Midbrain (tissue), 1 donor: ENCODE measurements at regions not wholly inside any gene's neighbourhood (a gene's known extent, or its start where the extent isn't known, plus 50 kb on each side); places are given as distances from the start of the nearest gene placed in this dataset.

ENCODE experiments used
- DNase-seq: peaks from one replicate; lab custom pipeline; 2025; lab: John Stamatoyannopoulos, UW

- DNase-seq: peak; percentile 10
Measured at GRCh38 chr7:24341691-24342413, 57.9 kb downstream of the NPY start.

GRCh38 chr7:24343614-24344013 lies 59.6 kb downstream of the NPY start:
- DNase-seq: no peak

- no peak for DNase-seq
Measured at GRCh38 chr7:24346129-24346528, 62.1 kb downstream of the NPY start.

GRCh38 chr7:24346716-24347115 lies 62.7 kb downstream of the NPY start:
- no peak for DNase-seq

GRCh38 chr7:24349339-24349738 lies 65.3 kb downstream of the NPY start:
- no peak for DNase-seq

GRCh38 chr7:24354456-24354855 lies 70.5 kb downstream of the NPY start:
- no peak for DNase-seq

GRCh38 chr7:24356718-24357386 lies 72.9 kb downstream of the NPY start:
- no peak for DNase-seq

- no peak for DNase-seq
Measured at GRCh38 chr7:24361001-24361400, 77.0 kb downstream of the NPY start.

- no peak for DNase-seq
Measured at GRCh38 chr7:24365606-24366005, 81.6 kb downstream of the NPY start.

- DNase-seq: no peak
Measured at GRCh38 chr7:24366876-24367275, 82.9 kb downstream of the NPY start.

GRCh38 chr7:24368161-24368560 lies 84.2 kb downstream of the NPY start:
- no peak for DNase-seq

GRCh38 chr7:24370541-24370940 lies 86.6 kb downstream of the NPY start:
- DNase-seq: no peak

- DNase-seq: no peak
Measured at GRCh38 chr7:24372961-24373955, 89.3 kb downstream of the NPY start.

- DNase-seq: no peak
Measured at GRCh38 chr7:24378871-24379616, 95.1 kb downstream of the NPY start.

- no peak for DNase-seq
Measured at GRCh38 chr7:24381894-24382505, 98.0 kb downstream of the NPY start.

- no peak for DNase-seq
Measured at GRCh38 chr7:24383055-24383454, 99.1 kb downstream of the NPY start.

GRCh38 chr7:24384362-24385030 lies 100.5 kb downstream of the NPY start:
- no peak for DNase-seq

- no peak for DNase-seq
Measured at GRCh38 chr7:24388212-24388611, 104.2 kb downstream of the NPY start.

GRCh38 chr7:24390376-24391157 lies 106.6 kb downstream of the NPY start:
- DNase-seq: no peak

- no peak for DNase-seq
Measured at GRCh38 chr7:24392774-24393173, 108.8 kb downstream of the NPY start.
